GM12878 (cell line): ENCODE measurements at regions not wholly inside any gene's neighbourhood (a gene's known extent, or its start where the extent isn't known, plus 50 kb on each side); places are given as distances from the start of the nearest gene placed in this dataset.

Source experiments
- ATAC-seq: fragments of 200-7000 bp; cut with Tn5 transposase; 3 replicates; pipeline ENCODE4 v1.9.1; 2020; ENCODE audit warnings: mild to moderate bottlenecking, moderate library complexity
- BruUV-seq: library from RNA; stranded (reverse); fragments of 400-500 nt; replicated peaks from 2 replicates; lab custom pipeline; 2021; lab: Mats Ljungman, UMichigan
- CTCF ChIA-PET: fragments of 300-600 bp; sonication (Branson Sonifier 250); formaldehyde crosslinking; extraction: SDS; loops from one replicate; lab custom pipeline; 2021; ENCODE audit warnings: inconsistent platforms; lab: Yijun Ruan, JAX
- POLR2A ChIA-PET: fragments of 350-600 bp; formaldehyde crosslinking; extraction: SDS; loops from one replicate; lab custom pipeline; 2021; ENCODE audit warnings: inconsistent platforms; lab: Charles Lee
- RAD21 ChIA-PET: fragments of 300-600 bp; sonication (Branson Sonifier 250); formaldehyde crosslinking; loops from one replicate; lab custom pipeline; 2023; ENCODE audit warnings: antibody characterized with exemption; ENCODE audit not compliant: unreplicated experiment; lab: Charles Lee
- SMC1A ChIA-PET: fragments of 300-600 bp; sonication (Branson Sonifier 250); formaldehyde crosslinking; loops from one replicate; lab custom pipeline; 2023; ENCODE audit not compliant: unreplicated experiment, uncharacterized antibody; lab: Charles Lee
- DNase-seq: peaks from one replicate; pipeline ENCODE4 v3.0.0-alpha.2; 2011; ENCODE audit warnings: low read depth, low spot score
- FAIRE-seq: peaks from 3 replicates; lab custom pipeline; 2011; peaks lifted over from hg19 to GRCh38; lab: Jason Lieb, UNC
- H2AFZ ChIP-seq: 2 replicates; pipeline ENCODE4 v1.6.0; 2011; ENCODE audit warnings: low read depth, low read length, control low read depth; ENCODE audit not compliant: control insufficient read depth
- H3K27ac ChIP-seq: 2 replicates; pipeline ENCODE4 v1.5.1; 2011; ENCODE audit warnings: control low read depth; ENCODE audit not compliant: control insufficient read depth, insufficient read depth
- H3K27me3 ChIP-seq, 2 experiments: replicated peaks in 1 of 2; 2 replicates each; pipeline versions ENCODE4 v1.6.0 to v1.6.1; 2011; ENCODE audit warnings: low read length in 1 of 2; ENCODE audit not compliant: control insufficient read depth in 2 of 2, insufficient read depth in 2 of 2
- H3K36me3 ChIP-seq, 2 experiments: 2 replicates each; pipeline ENCODE4 v1.5.1; 2011; ENCODE audit warnings: low read length in 1 of 2; ENCODE audit not compliant: control insufficient read depth in 2 of 2, insufficient read depth in 2 of 2
- H3K4me1 ChIP-seq: 2 replicates; pipeline ENCODE4 v1.6.1; 2011; ENCODE audit warnings: mild to moderate bottlenecking, low read length, moderate library complexity, mixed read lengths; ENCODE audit not compliant: control insufficient read depth, insufficient read depth
- H3K4me2 ChIP-seq: 2 replicates; pipeline ENCODE4 v1.6.0; 2011; ENCODE audit warnings: control low read depth; ENCODE audit not compliant: control insufficient read depth, insufficient read depth
- H3K4me3 ChIP-seq: fragments of 200-600 bp; sonication (generic); 2 replicates; pipeline ENCODE4 v1.5.1; 2016
- H3K79me2 ChIP-seq: 2 replicates; pipeline ENCODE4 v1.6.0; 2011; ENCODE audit warnings: low read length; ENCODE audit not compliant: control insufficient read depth, insufficient read depth
- H3K9ac ChIP-seq: 2 replicates; pipeline ENCODE4 v1.8.0; 2011; ENCODE audit warnings: low read length, control low read depth, mixed read lengths; ENCODE audit not compliant: control insufficient read depth, insufficient read depth
- H3K9me3 ChIP-seq: replicated peaks from 3 replicates; pipeline ENCODE4 v1.5.1; 2011; ENCODE audit warnings: mild to moderate bottlenecking, low read length; ENCODE audit not compliant: control insufficient read depth, insufficient read depth
- H4K20me1 ChIP-seq: 2 replicates; pipeline ENCODE4 v1.6.0; 2011; ENCODE audit not compliant: control insufficient read depth, insufficient read depth
- CEBPB ChIP-seq, 2 experiments: fragments of 150-350 bp in 1 of 2; IDR thresholded peaks; 2 replicates each; pipeline ENCODE4 v1.6.1; 2012 to 2014; ENCODE audit warnings: low read depth in 2 of 2, low read length in 2 of 2, borderline replicate concordance in 1 of 2, inconsistent platforms in 1 of 2
- FOS ChIP-seq: IDR thresholded peaks from 3 replicates; pipeline ENCODE4 v1.6.1; 2011; ENCODE audit warnings: borderline replicate concordance; ENCODE audit not compliant: insufficient read length; ENCODE audit errors: extremely low read depth
- RCOR1 ChIP-seq: conservative IDR thresholded peaks from 2 replicates; pipeline ENCODE4 v1.6.1; 2012; ENCODE audit warnings: low read depth, low read length, improper control_type of control experiment
- WGBS: methylation state at CpG from one replicate; pipeline ENCODE4 v1.1.6; 2016; ENCODE audit warnings: low lambda C conversion rate; ENCODE audit not compliant: insufficient replicate concordance, insufficient coverage; ENCODE audit errors: missing lambda C conversion rate; 5-methylcytosine and 5-hydroxymethylcytosine counted together
- in situ Hi-C: fragments of 300-500 bp; cut with MboI; formaldehyde crosslinking; loops from 9 replicates; pipeline ENCODE4 v1.14.3; 2018; ENCODE audit warnings: mixed read lengths
- intact Hi-C: fragments of 100-400 bp; cut with micrococcal nuclease; formaldehyde crosslinking; loops from one replicate; pipeline ENCODE4 v1.14.2; 2022; ENCODE audit not compliant: unreplicated experiment
- TF ChIP-seq, protein P1 (sequence below): fragments of 450-650 bp; IDR thresholded peaks from 2 replicates; pipeline ENCODE4 v1.6.1; 2017; ENCODE audit warnings: borderline replicate concordance
- TF ChIP-seq, protein P2 (sequence below): IDR thresholded peaks from 2 replicates; pipeline ENCODE4 v1.6.1; 2011; ENCODE audit warnings: borderline replicate concordance, low read depth, mild to moderate bottlenecking, moderate library complexity, mixed read lengths, low read length; ENCODE audit not compliant: insufficient read depth; ENCODE audit errors: extremely low read length
- TF ChIP-seq, protein P3 (sequence below): fragments of 450-650 bp; IDR thresholded peaks from 2 replicates; pipeline ENCODE4 v1.6.1; 2016; ENCODE audit warnings: mild to moderate bottlenecking

DNA sequence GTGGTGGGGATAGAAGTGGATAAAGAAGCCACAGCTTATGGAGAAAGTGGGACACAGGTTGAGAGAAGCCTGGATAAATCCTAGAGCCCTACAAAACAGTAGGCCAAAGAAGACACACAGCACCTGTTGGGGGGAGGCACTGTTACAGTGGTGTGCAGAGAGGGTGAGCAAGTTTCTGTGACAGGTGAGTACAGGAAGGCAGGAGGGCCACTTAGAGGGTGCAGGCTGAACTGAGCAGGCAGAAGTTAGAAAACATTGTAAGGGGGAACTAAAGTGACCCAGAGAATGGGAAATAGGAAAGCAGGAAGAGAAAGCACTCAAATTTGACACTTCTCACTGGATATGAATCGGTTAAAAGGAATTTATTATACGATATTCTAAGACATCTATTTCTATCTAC, 146.1 kb upstream of the TMCO5A start:
- POLR2A ChIA-PET = no interaction called here
- Histone ChIP-seq H3K4me2 (no peak overlapping the region), H3K4me3 (no peak overlapping the region), H2AFZ (no peak overlapping the region), H3K4me1 (no peaks in the 10 kb centered on the region), H4K20me1 (no peaks in the 10 kb centered on the region), H3K36me3 (no peaks in the 10 kb centered on the region), H3K9ac (no peak overlapping the region), H3K27me3 (0 out of 4 replicates have a peak, but pooled peaks cover 0 to 2% of the 10 kb centered on the region in 2 experiments), H3K27ac (no peak overlapping the region)
- FAIRE-seq (no peak), ATAC-seq (no peak), DNase-seq (no peak)
- intact Hi-C loops = no loop called here
- no TSS peak for BruUV-seq
- SMC1A ChIA-PET = no interaction called here
- 70% methylated on average over 2 of the region's 2 CpGs for WGBS
- in situ Hi-C loops = no loop called here
- CTCF ChIA-PET = no interaction called here
- RAD21 ChIA-PET = no interaction called here
- TF ChIP-seq, protein P1, sequence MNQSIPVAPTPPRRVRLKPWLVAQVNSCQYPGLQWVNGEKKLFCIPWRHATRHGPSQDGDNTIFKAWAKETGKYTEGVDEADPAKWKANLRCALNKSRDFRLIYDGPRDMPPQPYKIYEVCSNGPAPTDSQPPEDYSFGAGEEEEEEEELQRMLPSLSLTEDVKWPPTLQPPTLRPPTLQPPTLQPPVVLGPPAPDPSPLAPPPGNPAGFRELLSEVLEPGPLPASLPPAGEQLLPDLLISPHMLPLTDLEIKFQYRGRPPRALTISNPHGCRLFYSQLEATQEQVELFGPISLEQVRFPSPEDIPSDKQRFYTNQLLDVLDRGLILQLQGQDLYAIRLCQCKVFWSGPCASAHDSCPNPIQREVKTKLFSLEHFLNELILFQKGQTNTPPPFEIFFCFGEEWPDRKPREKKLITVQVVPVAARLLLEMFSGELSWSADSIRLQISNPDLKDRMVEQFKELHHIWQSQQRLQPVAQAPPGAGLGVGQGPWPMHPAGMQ = no peak
- no peak for TF ChIP-seq RCOR1
- TF ChIP-seq CEBPB (IDR thresholded peaks at IDR 0.05; ENCODE audit: borderline replicate concordance in 1 of 2, low read depth in 2 of 2, low read length in 2 of 2) = no peak
- no peak for TF ChIP-seq FOS
- TF ChIP-seq, protein P2, sequence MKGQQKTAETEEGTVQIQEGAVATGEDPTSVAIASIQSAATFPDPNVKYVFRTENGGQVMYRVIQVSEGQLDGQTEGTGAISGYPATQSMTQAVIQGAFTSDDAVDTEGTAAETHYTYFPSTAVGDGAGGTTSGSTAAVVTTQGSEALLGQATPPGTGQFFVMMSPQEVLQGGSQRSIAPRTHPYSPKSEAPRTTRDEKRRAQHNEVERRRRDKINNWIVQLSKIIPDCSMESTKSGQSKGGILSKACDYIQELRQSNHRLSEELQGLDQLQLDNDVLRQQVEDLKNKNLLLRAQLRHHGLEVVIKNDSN = no peak
- TF ChIP-seq, protein P3, sequence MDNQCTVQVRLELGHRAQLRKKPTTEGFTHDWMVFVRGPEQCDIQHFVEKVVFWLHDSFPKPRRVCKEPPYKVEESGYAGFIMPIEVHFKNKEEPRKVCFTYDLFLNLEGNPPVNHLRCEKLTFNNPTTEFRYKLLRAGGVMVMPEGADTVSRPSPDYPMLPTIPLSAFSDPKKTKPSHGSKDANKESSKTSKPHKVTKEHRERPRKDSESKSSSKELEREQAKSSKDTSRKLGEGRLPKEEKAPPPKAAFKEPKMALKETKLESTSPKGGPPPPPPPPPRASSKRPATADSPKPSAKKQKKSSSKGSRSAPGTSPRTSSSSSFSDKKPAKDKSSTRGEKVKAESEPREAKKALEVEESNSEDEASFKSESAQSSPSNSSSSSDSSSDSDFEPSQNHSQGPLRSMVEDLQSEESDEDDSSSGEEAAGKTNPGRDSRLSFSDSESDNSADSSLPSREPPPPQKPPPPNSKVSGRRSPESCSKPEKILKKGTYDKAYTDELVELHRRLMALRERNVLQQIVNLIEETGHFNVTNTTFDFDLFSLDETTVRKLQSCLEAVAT = no peak
- TF ChIP-seq, all 136 proteins: peak for 0
- Histone ChIP-seq H3K79me2 (no peaks in the 10 kb centered on the region), H3K9me3 (no peaks in the 10 kb centered on the region)
